Skeletal muscle tissue (tissue), 3 donors: ENCODE measurements at regions not wholly inside any gene's neighbourhood (a gene's known extent, or its start where the extent isn't known, plus 50 kb on each side); places are given as distances from the start of the nearest gene placed in this dataset.

Experiments used
- H3K27ac ChIP-seq: one replicate; pipeline ENCODE4 v1.7.0; 2013; ENCODE audit warnings: mild to moderate bottlenecking, low read depth, low read length, inconsistent platforms
- H3K27me3 ChIP-seq, 3 donors: one replicate each; pipeline ENCODE4 v1.7.0; 2013; ENCODE audit warnings: low read length in 3 of 3; ENCODE audit not compliant: control insufficient read depth in 3 of 3, insufficient read depth in 3 of 3
- H3K36me3 ChIP-seq, 3 donors: one replicate each; pipeline ENCODE4 v1.7.0; 2013; ENCODE audit warnings: low read length in 3 of 3; ENCODE audit not compliant: control insufficient read depth in 3 of 3, insufficient read depth in 3 of 3
- H3K4me1 ChIP-seq, 3 donors: one replicate each; pipeline ENCODE4 v1.7.0; 2013; ENCODE audit warnings: low read length in 3 of 3, mild to moderate bottlenecking in 3 of 3; ENCODE audit not compliant: control insufficient read depth in 3 of 3, insufficient read depth in 3 of 3
- H3K4me3 ChIP-seq, 3 donors: one replicate each; pipeline ENCODE4 v1.7.0; 2013; ENCODE audit warnings: low read length in 3 of 3
- H3K9ac ChIP-seq, 3 donors: one replicate each; pipeline ENCODE4 v1.7.0; 2013; ENCODE audit warnings: low read length in 3 of 3, mild to moderate bottlenecking in 3 of 3, moderate library complexity in 2 of 3, low read depth in 1 of 3
- H3K9me3 ChIP-seq, 3 donors: one replicate each; pipeline ENCODE4 v1.7.0; 2013; ENCODE audit warnings: low read length in 3 of 3; ENCODE audit not compliant: control insufficient read depth in 3 of 3
- donor health status: Osteomylitis.

DNA sequence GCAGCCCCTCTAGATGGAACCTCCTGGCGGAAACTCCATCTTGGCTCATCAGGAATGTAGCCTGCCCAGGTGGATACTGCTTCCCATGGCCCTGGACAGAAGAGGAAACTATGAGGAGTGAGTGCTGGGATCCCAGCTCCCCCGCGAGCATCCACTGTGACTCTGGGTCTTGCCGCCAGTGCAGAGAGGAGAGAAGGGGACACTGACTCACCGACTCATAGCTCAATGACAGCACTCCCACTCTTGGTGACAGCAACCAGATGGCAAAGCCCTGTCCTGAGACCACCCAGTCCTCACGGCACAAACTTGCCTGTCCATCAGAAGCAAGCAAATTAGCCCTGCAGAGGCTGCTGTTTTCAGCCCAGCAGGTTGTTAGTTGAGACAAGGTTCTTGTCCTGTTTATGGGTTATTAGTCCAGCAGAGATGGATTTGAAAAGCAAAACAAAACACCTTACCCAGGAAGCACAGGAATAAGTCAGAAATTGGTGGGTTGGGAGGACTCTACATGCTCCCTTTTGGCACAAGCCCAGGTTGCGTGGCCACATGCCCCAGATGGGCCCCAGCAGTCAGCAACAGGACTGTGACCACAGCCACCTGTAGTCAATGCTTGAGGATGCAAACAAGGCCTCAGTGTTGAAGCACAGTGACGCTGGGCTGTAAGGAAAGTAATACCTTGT is 111.5 kb upstream of the GLI2 start:
- no peaks in the 10 kb centered on the region for H3K4me1 ChIP-seq
- no peak overlapping the region for H3K27ac ChIP-seq
- H3K36me3 ChIP-seq, result no peaks in the 10 kb centered on the region
- H3K9ac ChIP-seq, result no peak overlapping the region
- no peak overlapping the region for H3K4me3 ChIP-seq
- H3K27me3 ChIP-seq, result peaks cover 0 to 4% (median 3%) of the 10 kb centered on the region in 3 donors
- H3K9me3 ChIP-seq, result peaks cover 0 to 5% (median 3%) of the 10 kb centered on the region in 3 donors

DNA sequence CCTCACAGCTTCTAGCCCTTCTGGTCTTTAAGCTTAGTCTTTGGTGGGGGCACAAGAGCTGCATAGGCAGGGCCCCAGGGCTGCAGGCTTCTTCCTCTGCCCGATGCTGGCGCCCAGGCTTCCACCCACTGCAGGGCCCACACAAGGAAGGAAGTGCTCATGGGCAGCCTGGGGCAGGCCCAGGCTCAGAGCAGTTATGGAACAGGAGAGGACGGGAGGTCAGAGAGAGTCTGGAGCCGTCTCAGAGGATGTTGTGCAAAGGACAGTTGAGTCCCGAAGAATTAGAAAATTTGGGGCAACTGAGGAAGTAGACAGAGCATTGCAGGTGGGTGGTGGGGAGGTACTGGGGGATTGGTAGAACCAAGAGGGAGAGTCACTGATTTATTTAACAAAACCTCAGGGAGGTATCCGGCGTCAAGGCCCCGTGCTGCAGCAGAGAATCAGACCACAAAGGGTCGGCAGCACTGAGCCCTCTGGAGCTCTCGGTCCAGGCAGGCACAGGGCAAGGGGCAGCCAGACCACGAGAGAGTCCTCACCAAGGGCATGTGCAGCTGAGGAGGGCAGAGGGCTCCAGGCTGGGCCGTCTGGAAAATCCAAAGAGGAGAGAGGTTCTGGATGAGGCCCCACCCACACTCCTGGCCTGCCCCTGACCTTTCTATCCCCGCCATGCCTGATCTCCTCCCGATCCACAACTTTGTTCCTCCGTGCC is 110.8 kb upstream of the GLI2 start:
- Histone ChIP-seq H3K36me3 (no peaks in the 10 kb centered on the region), H3K27ac (no peak overlapping the region), H3K9me3 (peaks cover 0 to 5% (median 3%) of the 10 kb centered on the region in 3 donors), H3K9ac (no peak overlapping the region), H3K27me3 (peaks cover 0 to 5% (median 3%) of the 10 kb centered on the region in 3 donors), H3K4me3 (no peak overlapping the region), H3K4me1 (no peaks in the 10 kb centered on the region)

DNA sequence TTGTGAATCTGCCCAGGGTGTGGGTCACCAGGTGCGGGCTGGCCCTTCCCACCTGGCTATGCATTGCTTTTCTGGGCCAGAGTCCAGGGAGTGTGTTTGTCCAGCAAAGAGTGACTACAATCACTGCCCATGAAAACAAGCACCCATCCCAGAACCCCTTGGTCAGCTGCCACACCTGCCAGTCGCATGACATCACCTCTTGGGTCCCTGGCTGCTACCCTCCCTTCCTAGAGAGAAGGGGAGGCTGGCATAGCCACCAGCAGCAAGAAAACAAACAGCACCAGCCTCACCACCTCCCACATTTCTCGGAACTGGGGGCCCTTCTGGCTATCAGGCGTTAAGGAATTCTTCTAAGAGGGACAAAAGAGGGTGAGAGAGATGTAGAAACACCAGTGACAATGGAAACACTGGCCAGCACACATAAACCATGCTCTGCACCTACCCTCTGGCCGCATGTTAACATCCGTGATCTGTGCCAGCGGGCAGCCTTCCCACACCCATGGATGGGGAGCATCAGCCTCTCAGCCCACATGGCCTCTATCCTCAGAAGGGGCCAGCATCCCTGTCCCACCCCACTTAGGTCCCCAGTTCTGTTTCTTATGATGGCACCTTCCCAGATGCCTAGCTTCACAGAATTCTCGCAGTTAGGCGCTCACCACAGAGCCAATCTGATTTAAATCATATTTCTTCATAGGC is 109.7 kb upstream of the GLI2 start:
- Histone ChIP-seq H3K27me3 (peaks cover 0 to 5% (median 3%) of the 10 kb centered on the region in 3 donors), H3K9ac (no peak overlapping the region), H3K27ac (no peak overlapping the region), H3K4me3 (no peak overlapping the region), H3K9me3 (peaks cover 0 to 5% (median 3%) of the 10 kb centered on the region in 3 donors), H3K36me3 (no peaks in the 10 kb centered on the region), H3K4me1 (no peaks in the 10 kb centered on the region)

DNA sequence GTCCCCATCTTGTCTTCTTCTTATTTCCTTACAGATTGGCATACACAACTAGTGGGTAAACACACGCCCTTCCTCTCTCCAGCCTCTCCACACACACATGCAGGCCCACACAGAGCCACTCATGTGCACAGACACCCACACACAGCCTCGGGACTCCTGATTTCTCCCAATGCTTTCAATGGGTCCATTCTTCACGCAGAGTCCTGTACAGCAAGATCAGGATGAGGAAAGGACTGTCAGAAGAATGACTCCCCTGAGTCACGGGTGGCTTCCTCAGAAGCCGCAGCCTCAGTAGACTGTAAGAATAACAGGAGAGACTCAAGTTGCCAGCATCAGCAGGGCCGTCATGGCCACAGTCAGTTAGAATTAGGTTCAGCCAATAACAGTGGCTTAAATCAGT is 109.1 kb upstream of the GLI2 start:
- H3K27ac ChIP-seq, result no peak overlapping the region
- H3K9me3 ChIP-seq, result peaks cover 0 to 5% (median 3%) of the 10 kb centered on the region in 3 donors
- no peaks in the 10 kb centered on the region for H3K4me1 ChIP-seq
- H3K36me3 ChIP-seq, result no peaks in the 10 kb centered on the region
- H3K9ac ChIP-seq, result no peak overlapping the region
- no peak overlapping the region for H3K4me3 ChIP-seq
- peaks cover 0 to 5% (median 3%) of the 10 kb centered on the region in 3 donors for H3K27me3 ChIP-seq

DNA sequence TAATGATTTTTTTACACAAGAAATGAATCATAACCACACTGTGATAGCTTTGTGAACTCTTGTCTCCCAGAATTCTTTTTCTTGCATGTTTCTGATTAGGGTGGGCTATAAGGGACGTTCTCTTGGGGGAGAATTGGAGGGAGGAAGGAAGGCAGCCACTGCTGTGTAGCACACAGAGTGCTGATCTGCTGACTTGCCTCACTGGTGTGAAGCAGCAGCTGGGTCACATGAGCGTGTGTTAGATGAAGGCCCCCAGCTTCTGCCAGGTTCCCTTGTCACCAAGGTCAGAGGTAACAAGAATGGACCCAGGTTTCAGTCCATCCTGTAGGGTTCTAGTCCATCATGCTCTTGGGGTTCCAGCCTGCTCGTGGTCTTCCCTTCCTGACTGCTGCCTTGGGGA is 107.4 kb upstream of the GLI2 start:
- no peak overlapping the region for H3K9ac ChIP-seq
- no peak overlapping the region for H3K27ac ChIP-seq
- H3K36me3 ChIP-seq, result no peaks in the 10 kb centered on the region
- peaks cover 0 to 5% (median 3%) of the 10 kb centered on the region in 3 donors for H3K9me3 ChIP-seq
- no peak overlapping the region for H3K4me3 ChIP-seq
- H3K27me3 ChIP-seq, result peaks cover 0 to 5% (median 3%) of the 10 kb centered on the region in 3 donors
- no peaks in the 10 kb centered on the region for H3K4me1 ChIP-seq

DNA sequence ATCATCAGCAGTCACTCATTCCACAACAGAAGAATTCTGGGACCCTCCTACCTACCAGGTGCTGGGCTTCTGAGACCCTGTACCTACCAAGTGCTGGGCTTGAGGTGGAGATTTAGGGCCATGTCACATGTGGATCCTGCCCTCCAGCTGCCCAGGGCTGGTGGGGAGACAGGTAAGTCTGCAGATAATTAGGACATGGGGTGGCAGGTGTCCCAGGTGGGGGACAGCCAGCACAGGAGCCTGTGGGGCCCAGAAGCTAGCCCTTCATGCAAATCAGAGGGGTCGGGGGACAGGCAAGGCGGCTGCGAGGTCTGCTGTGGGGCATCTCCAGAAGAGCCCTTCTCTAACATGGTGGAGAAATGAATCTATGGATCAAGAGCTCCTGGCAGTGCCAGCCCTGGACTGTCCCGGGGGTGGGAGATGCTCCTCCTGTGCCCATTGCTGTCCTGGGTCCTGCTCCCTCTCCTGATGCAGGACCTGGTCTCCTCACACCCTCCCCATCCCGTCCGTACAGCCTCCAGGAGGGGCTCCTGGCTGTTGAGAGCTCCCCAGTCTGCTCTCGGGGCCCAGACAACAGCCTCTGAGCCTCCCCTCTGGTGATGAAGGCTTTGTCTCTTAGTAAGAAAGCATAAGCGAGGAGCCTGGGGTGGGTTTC is 106.3 kb upstream of the GLI2 start:
- no peaks in the 10 kb centered on the region for H3K4me1 ChIP-seq
- H3K9me3 ChIP-seq, result peaks cover 0 to 5% (median 3%) of the 10 kb centered on the region in 3 donors

DNA sequence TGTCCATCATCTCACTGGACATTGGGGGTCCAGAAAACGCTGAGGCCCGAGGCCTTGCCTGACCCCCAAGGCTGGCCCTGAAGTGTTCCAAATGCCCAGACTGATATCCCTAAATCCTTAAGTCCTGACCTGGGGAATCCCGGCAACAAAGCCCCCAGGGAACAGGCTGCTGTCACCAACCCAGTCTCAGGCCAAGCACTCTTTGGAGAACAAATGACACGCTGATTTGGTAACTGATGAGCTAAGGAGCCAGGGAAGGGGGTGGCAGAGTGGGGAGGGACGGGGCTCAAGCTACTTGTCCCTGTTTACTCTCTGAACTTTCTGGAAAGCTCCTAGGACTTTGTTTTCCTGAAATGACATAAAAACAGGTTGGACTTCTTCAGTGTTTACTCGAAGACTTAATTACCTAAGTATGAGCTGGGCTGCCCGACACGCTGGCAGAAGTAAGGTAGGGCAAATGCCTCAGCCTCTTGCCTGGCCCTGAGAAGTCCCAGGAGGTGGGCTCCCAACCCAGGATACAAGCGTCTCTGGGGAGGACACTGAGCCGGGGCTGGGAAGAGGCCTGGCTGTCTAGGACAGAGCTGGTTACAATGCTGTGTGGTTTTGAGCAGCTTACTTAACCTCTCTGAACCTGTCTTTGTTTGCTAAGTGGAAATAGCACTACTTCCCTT is 105.5 kb upstream of the GLI2 start:
- Histone ChIP-seq H3K4me3 (no peak overlapping the region), H3K27ac (no peak overlapping the region), H3K36me3 (no peaks in the 10 kb centered on the region), H3K4me1 (no peaks in the 10 kb centered on the region), H3K9ac (no peak overlapping the region), H3K9me3 (peaks cover 0 to 5% (median 3%) of the 10 kb centered on the region in 3 donors), H3K27me3 (peaks cover 0 to 5% (median 2%) of the 10 kb centered on the region in 3 donors)

More for the DNA sequence above, 106.3 kb upstream of the GLI2 start:
- H3K9ac ChIP-seq, result no peak overlapping the region
- no peak overlapping the region for H3K4me3 ChIP-seq
- H3K27ac ChIP-seq, result no peak overlapping the region
- H3K27me3 ChIP-seq, result peaks cover 0 to 5% (median 2%) of the 10 kb centered on the region in 3 donors
- no peaks in the 10 kb centered on the region for H3K36me3 ChIP-seq

DNA sequence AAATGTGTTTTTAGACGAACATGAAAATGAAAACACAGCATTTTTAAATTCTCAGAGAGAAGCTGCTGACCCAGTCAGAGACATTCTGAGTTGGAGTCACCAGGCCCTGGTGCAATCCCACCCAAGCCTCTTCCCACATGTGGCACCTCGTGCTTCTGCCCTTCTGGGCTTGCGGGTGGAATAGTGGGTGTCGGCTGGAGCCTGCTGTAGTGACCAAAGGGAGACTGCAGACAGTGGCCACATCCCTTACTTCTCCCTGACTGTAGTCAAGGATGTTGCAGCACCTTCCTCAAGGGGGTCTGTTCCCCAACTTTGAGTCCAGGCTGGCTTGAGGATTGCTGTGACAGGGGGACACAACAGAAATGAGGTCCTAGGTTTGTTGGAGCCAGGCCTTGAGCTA is 104.4 kb upstream of the GLI2 start:
- H3K27ac ChIP-seq, result no peak overlapping the region
- no peak overlapping the region for H3K4me3 ChIP-seq
- H3K36me3 ChIP-seq, result no peaks in the 10 kb centered on the region
- H3K4me1 ChIP-seq, result no peaks in the 10 kb centered on the region
- H3K27me3 ChIP-seq, result peaks cover 0 to 10% (median 5%) of the 10 kb centered on the region in 3 donors
- no peak overlapping the region for H3K9ac ChIP-seq
- peaks cover 0 to 5% (median 3%) of the 10 kb centered on the region in 3 donors for H3K9me3 ChIP-seq

DNA sequence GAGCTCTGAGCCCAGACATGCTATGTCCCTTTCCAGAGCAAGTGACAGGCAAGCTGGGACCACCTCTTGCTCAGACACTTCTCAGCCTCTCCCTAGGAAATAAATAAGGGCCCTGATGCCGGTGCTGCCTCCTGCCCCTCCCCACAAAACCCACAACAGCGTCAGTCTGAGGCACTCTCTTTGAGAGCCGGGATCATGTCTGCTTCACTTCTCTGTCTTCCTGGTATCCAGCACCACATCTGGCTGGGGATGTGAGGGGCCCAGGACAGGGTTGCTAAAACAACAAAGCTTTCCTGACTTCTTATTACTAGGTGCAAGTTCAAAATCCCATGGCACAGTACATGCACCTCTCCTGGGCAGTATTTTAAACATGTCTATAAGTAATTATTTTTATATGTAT is 103.9 kb upstream of the GLI2 start:
- peaks cover 0 to 10% (median 5%) of the 10 kb centered on the region in 3 donors for H3K27me3 ChIP-seq

More for the DNA sequence above, 103.9 kb upstream of the GLI2 start:
- no peak overlapping the region for H3K27ac ChIP-seq
- no peak overlapping the region for H3K4me3 ChIP-seq
- no peaks in the 10 kb centered on the region for H3K36me3 ChIP-seq
- peaks cover 0 to 5% (median 3%) of the 10 kb centered on the region in 3 donors for H3K9me3 ChIP-seq
- H3K9ac ChIP-seq, result no peak overlapping the region
- no peaks in the 10 kb centered on the region for H3K4me1 ChIP-seq
